Nephron (organoid): ENCODE measurements at regions not wholly inside any gene's neighbourhood (a gene's known extent, or its start where the extent isn't known, plus 50 kb on each side); places are given as distances from the start of the nearest gene placed in this dataset.

Source experiments
- H3K27ac Mint-ChIP-seq, 3 experiments: 2 replicates each; pipeline ENCODE4 v1.8.0; 2020; ENCODE audit warnings: mixed read lengths in 3 of 3, mild to moderate bottlenecking in 2 of 3, moderate library complexity in 1 of 3
- H3K27me3 Mint-ChIP-seq: 2 replicates; pipeline ENCODE4 v1.8.0; 2021; ENCODE audit warnings: low read depth, mild to moderate bottlenecking, moderate library complexity, mixed read lengths
- H3K36me3 Mint-ChIP-seq: 2 replicates; pipeline ENCODE4 v1.8.0; 2020; ENCODE audit warnings: low read depth, mixed read lengths
- H3K4me1 Mint-ChIP-seq: 2 replicates; pipeline ENCODE4 v1.8.0; 2020; ENCODE audit warnings: mixed read lengths
- H3K4me3 Mint-ChIP-seq, 3 experiments: 2 replicates each; pipeline ENCODE4 v1.8.0; 2020; ENCODE audit warnings: mild to moderate bottlenecking in 3 of 3, mixed read lengths in 3 of 3, moderate library complexity in 2 of 3
- H3K9me3 Mint-ChIP-seq: 2 replicates; pipeline ENCODE4 v1.8.0; 2020; ENCODE audit warnings: mixed read lengths
- CTCF ChIP-seq, 3 experiments: fragments of 200-600 bp; sonication (generic); IDR thresholded peaks; one replicate each; pipeline ENCODE4 v1.5.0; 2021; ENCODE audit warnings: antibody characterized with exemption in 3 of 3; ENCODE audit not compliant: unreplicated experiment in 3 of 3

- no peak overlapping the region for H3K27ac Mint-ChIP-seq
- peaks cover 14% of the 10 kb centered on the region for H3K9me3 Mint-ChIP-seq
- H3K36me3 Mint-ChIP-seq = peaks cover 4% of the 10 kb centered on the region
- no peak for TF ChIP-seq CTCF (IDR thresholded peaks at IDR 0.05; ENCODE audit: unreplicated experiment in 3 of 3)
- no peaks in the 10 kb centered on the region for H3K27me3 Mint-ChIP-seq
- H3K4me3 Mint-ChIP-seq = no peak overlapping the region
- no peaks in the 10 kb centered on the region for H3K4me1 Mint-ChIP-seq
These were observed 152.5 kb upstream of the HDAC9 start for GRCh38 chr7:18343047-18343446.

GRCh38 chr7:18344536-18344935 lies 151.0 kb upstream of the HDAC9 start:
- peaks cover 5% of the 10 kb centered on the region for H3K27me3 Mint-ChIP-seq
- H3K4me1 Mint-ChIP-seq = no peaks in the 10 kb centered on the region
- peaks cover 4% of the 10 kb centered on the region for H3K36me3 Mint-ChIP-seq
- H3K4me3 Mint-ChIP-seq = no peak overlapping the region
- H3K9me3 Mint-ChIP-seq = peaks cover 14% of the 10 kb centered on the region
- TF ChIP-seq CTCF (IDR thresholded peaks at IDR 0.05; ENCODE audit: unreplicated experiment in 3 of 3) = no peak
- no peak overlapping the region for H3K27ac Mint-ChIP-seq

- no peak overlapping the region for H3K4me3 Mint-ChIP-seq
- peaks cover 7% of the 10 kb centered on the region for H3K9me3 Mint-ChIP-seq
- peaks cover 9% of the 10 kb centered on the region for H3K27me3 Mint-ChIP-seq
- H3K36me3 Mint-ChIP-seq = peaks cover 4% of the 10 kb centered on the region
- no peak overlapping the region for H3K27ac Mint-ChIP-seq
- H3K4me1 Mint-ChIP-seq = no peaks in the 10 kb centered on the region
- TF ChIP-seq CTCF (IDR thresholded peaks at IDR 0.05; ENCODE audit: unreplicated experiment in 3 of 3) = peak; percentile 85 to 96 (median 86)
These were observed 149.8 kb upstream of the HDAC9 start for GRCh38 chr7:18345641-18346234.

GRCh38 chr7:18347170-18347569 lies 148.4 kb upstream of the HDAC9 start:
- H3K9me3 Mint-ChIP-seq = peaks cover 1% of the 10 kb centered on the region
- no peak for TF ChIP-seq CTCF (IDR thresholded peaks at IDR 0.05; ENCODE audit: unreplicated experiment in 3 of 3)
- no peak overlapping the region for H3K27ac Mint-ChIP-seq
- H3K4me1 Mint-ChIP-seq = peaks cover 2% of the 10 kb centered on the region
- H3K27me3 Mint-ChIP-seq = peaks cover 10% of the 10 kb centered on the region
- H3K36me3 Mint-ChIP-seq = no peaks in the 10 kb centered on the region
- H3K4me3 Mint-ChIP-seq = no peak overlapping the region

- peaks cover 10% of the 10 kb centered on the region for H3K27me3 Mint-ChIP-seq
- H3K9me3 Mint-ChIP-seq = no peaks in the 10 kb centered on the region
- H3K4me1 Mint-ChIP-seq = peaks cover 23% of the 10 kb centered on the region
- H3K27ac Mint-ChIP-seq = no peak overlapping the region
- no peak overlapping the region for H3K4me3 Mint-ChIP-seq
- no peak for TF ChIP-seq CTCF (IDR thresholded peaks at IDR 0.05; ENCODE audit: unreplicated experiment in 3 of 3)
- no peaks in the 10 kb centered on the region for H3K36me3 Mint-ChIP-seq
These were observed 144.9 kb upstream of the HDAC9 start for GRCh38 chr7:18350678-18351077.
